HG02973 (cell line): ENCODE measurements at regions not wholly inside any gene's neighbourhood (a gene's known extent, or its start where the extent isn't known, plus 50 kb on each side); places are given as distances from the start of the nearest gene placed in this dataset.

Experiments used
- ATAC-seq: cut with Tn5 transposase; IDR thresholded peaks from one replicate; pipeline ENCODE4 v1.9.1; 2021; ENCODE audit warnings: moderate library complexity; ENCODE audit not compliant: unreplicated experiment

DNA sequence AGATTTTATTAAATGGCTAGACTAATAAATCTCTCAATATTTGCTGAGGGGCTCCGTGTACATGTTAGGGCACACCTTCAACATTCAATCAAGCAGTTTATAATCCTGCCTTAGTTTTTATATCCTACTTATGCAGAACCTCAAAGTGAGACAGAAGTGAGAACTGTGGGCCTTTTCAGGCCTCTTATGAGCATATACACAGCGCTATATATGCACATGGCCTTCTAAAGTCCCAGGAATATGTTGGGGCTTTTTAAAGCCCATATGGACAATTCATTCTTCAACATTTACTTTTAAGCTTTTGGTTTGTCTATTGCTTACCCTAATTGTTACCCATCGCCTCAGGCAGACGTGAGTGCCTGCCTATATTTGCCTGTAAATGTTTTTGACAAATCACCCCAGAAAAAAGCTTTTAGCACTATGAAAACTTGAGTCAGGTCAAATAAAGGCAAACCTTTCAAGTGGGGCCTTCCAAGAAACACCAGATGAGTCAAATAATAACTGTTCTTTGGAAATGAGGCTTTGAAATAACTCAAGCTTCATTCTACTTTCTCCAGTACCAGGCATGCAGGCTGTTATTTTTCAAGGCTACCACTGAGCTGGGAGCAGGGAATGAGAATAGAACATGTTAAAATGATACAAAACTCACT, 58.2 kb downstream of the ESM1 start:
- no peak for ATAC-seq

DNA sequence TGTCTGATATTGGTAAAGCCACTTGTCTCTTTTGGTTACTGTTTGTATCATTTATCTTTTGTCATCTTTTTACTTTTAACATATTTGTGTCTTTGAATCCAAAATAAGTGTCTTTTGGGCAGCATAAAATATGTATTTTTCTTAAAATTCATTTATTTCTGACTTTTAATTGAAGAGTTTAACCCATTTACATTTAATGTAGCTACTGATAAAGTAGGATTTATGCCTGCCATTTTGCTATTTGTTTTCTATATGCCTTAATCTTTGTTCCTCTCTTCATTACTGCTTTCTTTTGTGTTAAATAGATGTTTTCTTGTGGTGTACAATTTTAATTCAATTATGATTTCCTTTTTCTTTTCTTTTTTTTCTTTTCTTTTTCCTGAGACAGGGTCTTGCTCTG, 60.9 kb downstream of the ESM1 start:
- no peak for ATAC-seq

DNA sequence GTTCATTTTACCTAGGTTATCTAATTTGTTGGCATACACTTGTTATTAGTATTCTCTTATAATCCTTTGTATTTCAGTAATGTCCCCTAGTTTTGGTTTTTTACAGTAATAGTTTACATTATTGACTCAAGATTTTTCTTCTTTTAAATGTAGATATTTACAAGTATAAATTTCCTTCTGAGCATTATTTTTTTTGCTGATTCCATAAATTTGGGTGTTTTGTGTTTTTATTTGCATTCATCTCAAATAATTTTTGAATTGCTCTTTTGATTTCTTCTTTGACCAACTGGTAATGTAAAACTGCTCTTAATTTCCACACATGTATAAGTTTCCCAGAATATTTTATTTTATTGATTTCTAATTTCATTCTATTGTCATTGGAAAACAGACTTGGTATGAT, 68.1 kb downstream of the ESM1 start:
- no peak for ATAC-seq

DNA sequence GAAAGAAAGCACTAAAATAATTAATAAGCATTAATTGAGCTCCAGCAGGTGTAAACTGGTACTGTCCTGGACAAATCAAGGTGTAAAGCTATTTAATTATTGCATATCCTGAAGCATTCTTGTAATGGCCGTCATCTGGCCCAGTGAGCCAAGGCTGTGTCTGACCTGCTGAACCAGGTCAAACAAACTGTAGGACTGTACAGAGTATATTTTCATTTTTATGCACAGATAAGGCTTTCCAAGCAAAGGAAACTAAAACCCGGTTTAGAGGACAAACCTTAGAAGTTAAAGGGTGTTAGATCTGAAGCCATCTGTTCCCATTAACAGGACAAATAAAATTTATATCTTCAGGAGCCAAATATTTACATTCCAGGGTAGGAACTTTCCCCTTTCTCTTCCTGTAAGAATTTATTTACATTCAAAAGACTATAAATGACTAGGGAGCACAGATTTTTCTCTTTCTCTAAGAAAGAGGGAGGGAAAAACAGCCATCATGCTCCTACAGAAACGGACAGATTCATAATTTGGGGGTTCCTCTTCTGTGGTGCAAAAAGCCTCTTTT, 69.8 kb downstream of the ESM1 start:
- no peak for ATAC-seq

DNA sequence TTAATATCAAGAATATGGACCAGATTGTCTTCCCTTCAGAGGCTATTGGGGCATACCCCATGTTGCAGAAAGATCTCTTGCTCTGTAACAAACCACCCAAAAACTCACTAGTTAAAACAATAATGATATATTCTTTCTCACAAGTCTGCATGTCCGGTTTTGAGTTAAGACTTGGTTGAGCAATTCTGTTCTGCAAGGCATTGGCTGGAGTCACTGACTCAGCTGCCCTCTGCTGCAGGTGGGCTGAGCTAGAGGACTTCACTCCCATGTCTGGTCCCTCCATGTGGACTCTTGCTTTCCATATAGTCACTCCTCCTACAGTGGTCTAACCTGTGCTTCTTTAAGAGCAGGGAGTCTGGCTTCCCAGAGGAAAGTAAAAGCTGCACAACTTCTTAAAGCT, 73.4 kb downstream of the ESM1 start:
- no peak for ATAC-seq

DNA sequence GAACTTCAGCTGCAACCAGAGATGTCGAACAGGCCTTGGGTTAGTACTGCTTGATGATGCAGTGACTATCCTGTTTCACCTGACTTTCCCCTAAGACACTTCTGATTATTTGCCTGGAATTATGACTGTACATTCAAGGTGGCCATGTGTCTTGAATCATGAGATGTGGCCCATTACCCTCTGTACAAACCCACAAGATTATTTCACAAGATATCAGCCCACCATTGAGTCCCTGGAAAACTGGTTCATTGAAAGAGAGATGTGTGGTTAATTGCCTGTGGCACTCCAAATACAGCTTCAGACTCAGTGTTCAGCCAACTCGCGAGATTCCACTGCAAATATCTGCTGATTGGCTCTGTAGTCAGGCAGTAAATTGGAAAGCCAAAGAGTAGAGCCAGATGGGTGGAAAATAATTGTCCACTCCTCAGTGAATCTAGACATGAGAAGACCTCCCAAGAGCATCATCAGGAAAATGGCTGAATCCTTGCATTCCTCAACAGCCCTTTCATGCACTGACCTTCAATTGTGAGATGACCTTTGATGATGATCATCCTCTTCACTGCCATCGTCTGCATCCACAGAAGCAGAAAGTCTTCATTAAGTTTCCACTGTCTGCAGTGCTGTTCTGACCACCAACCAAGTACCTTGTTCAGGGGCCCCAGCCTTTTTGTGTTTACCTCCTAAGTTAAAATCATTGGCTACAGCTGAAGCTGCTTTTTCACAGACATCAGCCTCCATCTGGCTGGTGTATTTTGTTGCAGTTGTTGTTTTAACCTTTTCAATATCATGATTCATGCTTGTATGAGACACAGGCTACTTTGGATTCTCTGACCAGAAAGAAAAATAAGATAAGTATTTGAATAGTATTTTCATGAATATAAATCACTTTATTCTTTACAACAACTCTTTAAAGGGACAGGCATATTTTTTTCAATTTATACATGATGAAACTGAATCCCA, 75.2 kb downstream of the ESM1 start:
- no peak for ATAC-seq

- no peak for ATAC-seq
These were observed 76.4 kb downstream of the ESM1 start for GRCh38 chr5:54908774-54909525.

- no peak for ATAC-seq
These were observed 79.4 kb downstream of the ESM1 start for GRCh38 chr5:54905942-54906537.

- no peak for ATAC-seq
These were observed 80.1 kb downstream of the ESM1 start for GRCh38 chr5:54905246-54905795.

- no peak for ATAC-seq
These were observed 81.0 kb downstream of the ESM1 start for GRCh38 chr5:54904425-54904824.

DNA sequence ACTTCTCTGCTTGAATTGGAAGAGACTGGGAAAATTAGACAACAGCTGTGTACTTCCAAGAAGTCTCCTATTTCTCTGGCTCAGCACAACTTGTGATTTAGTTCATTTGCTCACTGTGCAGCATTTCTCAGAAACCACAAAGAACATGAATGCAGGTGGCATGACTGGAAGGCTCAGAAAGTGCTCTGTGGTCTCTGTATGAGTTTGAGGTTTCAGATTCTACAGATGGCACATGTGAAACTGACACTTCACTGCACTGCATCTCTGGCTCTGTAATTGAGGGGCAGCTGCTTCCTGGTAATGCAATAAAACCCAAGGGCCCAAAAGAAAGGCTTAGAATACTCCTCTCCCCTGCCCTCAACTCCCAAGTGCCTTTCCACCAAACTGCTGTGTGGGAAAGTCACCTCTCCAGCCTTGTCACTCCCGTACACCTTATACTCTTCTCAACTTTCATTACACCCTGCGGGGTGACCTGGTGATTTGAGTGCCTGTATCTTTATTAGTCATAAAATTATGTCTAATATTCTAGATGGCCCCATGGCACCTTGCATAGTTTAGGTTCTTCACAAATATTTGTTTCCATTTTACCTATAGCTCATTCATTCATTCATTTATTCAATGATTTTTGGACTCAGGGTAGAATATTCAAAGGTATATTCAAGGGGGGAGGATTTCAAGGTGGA, 82.5 kb downstream of the ESM1 start:
- peak; percentile 100 for ATAC-seq

- ATAC-seq = no peak
These were observed 84.2 kb downstream of the ESM1 start for GRCh38 chr5:54900984-54901725.

DNA sequence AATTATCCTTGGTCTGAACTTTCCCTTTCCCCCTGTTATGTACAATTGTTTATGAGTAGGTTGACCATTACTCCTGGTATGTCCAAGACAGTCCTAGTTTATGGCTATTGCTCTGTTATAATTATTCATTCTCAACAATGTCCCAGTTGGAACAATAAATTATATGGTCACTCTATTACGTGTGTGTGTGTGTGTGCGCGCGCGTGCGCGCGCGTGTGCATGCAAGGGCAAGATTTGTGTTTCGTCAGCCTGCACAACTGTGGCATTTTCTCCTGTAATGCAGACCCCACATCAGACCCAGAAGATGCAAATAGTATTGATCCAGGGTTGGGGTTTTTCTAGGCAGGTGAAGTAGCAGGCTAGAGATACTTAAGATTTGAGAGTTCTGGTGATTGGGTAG, 88.4 kb downstream of the ESM1 start:
- no peak for ATAC-seq

- no peak for ATAC-seq
These were observed 89.5 kb downstream of the ESM1 start for GRCh38 chr5:54895816-54896341.

- no peak for ATAC-seq
These were observed 90.2 kb downstream of the ESM1 start for GRCh38 chr5:54894957-54895815.

DNA sequence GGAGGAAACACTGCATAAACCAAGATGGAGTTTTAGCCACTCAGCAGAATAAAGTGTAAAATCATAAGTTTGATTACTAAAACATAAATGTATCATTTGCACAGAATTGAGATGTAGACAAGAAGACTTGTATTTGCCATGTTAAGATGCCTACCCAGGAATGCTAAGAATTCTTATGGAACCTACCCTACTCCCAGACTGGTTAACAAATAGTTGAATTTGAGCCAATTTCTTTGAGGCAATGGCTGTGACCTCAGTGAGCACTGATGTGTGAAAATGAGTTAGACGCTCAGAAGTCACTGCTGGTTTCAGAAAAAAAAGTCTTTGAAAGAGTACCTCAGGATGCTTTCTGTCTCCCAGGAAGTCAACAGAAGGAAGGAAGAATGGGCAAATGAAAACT, 95.6 kb downstream of the ESM1 start:
- no peak for ATAC-seq

- no peak for ATAC-seq
These were observed 97.7 kb downstream of the ESM1 start for GRCh38 chr5:54887663-54888062.

DNA sequence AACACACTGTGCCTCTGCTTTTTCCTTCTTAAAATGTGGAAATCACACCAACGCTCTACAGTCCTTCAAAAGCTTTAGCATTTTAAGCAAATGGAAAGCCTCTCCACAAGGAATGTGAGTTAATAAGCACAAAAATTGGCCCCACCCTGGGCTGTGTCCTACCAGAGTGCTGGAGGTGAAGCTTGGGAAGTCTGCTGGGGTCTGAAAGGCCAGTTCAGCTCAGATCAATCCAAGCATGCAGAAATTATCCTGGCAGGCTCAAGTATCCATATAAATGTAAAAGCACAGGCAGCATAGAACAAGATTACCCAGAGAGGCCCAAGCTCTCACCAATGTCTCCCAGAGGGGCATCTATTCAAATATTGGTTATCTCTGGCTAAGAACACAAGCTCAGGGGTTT, 98.5 kb downstream of the ESM1 start:
- no peak for ATAC-seq
